ENCODE measurements at regions not wholly inside any gene's neighbourhood (a gene's known extent, or its start where the extent isn't known, plus 50 kb on each side); places are given as distances from the start of the nearest gene placed in this dataset.

DNA sequence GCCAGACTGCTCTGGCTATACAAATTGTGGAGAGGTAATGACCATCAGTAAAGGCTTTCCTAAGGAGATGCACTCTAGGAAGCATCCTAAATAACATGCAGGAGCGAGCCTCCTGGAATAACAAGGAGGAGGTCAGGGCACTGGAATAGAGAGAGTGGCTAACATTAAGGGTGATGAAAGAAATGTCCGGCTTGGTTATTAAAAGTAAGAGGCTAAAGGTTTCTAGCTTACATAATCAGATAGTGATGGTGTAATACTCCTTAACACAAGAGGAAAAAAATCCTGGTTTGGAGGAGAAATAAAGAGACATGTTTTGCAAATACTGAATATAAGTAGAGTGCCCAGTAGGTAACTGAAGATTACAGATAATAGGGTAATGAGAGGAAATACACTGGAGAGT lies 365.7 kb downstream of the ZEB2 start:
- H3K36me3 ChIP-seq: no peaks in the 10 kb centered on the region
- DNase-seq: no peak
- no peak overlapping the region for H3K27ac ChIP-seq (replicated peaks)
- no peaks in the 10 kb centered on the region for H3K9me3 ChIP-seq (replicated peaks)
- H3K4me1 ChIP-seq: peaks cover 15% of the 10 kb centered on the region
- intact Hi-C loops (cut with micrococcal nuclease): no loop called here
- H3K27me3 ChIP-seq (ENCODE audit: low read depth): no peaks in the 10 kb centered on the region
- H3K4me3 ChIP-seq: no peak overlapping the region
- TF ChIP-seq, protein P1, sequence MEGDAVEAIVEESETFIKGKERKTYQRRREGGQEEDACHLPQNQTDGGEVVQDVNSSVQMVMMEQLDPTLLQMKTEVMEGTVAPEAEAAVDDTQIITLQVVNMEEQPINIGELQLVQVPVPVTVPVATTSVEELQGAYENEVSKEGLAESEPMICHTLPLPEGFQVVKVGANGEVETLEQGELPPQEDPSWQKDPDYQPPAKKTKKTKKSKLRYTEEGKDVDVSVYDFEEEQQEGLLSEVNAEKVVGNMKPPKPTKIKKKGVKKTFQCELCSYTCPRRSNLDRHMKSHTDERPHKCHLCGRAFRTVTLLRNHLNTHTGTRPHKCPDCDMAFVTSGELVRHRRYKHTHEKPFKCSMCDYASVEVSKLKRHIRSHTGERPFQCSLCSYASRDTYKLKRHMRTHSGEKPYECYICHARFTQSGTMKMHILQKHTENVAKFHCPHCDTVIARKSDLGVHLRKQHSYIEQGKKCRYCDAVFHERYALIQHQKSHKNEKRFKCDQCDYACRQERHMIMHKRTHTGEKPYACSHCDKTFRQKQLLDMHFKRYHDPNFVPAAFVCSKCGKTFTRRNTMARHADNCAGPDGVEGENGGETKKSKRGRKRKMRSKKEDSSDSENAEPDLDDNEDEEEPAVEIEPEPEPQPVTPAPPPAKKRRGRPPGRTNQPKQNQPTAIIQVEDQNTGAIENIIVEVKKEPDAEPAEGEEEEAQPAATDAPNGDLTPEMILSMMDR (IDR thresholded peaks at IDR 0.05; ENCODE audit: borderline replicate concordance): no peak

DNA sequence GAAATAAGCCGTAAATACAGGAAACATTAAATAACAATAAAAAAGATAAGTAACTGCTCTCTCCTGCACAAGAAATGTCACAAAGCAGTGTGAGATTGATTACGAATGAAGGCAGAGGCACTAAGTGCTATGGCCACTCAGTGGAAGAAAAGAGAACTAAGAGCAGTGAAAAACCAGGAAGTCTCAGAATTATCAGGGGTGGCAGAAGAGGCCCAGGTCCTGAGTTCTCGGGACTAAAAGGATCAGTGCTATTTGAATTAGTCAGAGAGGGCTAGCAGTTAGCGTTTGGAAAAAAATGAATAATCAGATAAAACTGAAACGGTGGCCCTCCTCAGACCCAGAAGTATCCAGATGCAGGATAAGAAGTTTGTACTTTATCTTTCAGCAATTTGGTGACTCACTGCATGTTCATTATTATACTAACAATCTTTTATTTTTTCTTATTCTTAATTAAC lies 367.1 kb downstream of the ZEB2 start:
- Histone ChIP-seq H3K27ac (replicated peaks) (peak overlapping the region; percentile 3), H3K36me3 (no peaks in the 10 kb centered on the region), H3K4me3 (no peak overlapping the region), H3K27me3 (ENCODE audit: low read depth) (no peaks in the 10 kb centered on the region), H3K4me1 (peaks cover 15% of the 10 kb centered on the region), H3K9me3 (replicated peaks) (no peaks in the 10 kb centered on the region)
- intact Hi-C loops (cut with micrococcal nuclease): no loop called here
- DNase-seq: no peak
- TF ChIP-seq, protein P1 (IDR thresholded peaks at IDR 0.05; ENCODE audit: borderline replicate concordance): no peak

DNA sequence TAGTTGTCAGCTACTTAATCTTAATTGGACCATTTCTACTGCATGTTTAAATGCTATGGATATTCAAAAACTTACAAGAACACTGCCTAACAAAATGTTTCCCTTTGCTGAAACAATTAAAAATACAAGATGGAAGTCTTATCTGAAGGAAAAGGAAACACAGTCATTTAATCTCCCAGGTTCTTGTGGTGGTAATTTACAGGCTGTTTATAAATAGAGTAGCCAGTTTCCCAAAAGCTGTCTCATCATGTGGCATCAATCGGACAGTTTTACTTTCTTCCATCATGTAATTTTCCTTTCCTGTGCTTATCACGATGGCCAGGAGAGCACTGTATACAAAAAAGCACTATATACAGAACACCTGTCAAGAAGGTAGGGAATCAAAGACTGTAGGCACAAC lies 368.1 kb downstream of the ZEB2 start:
- intact Hi-C loops (cut with micrococcal nuclease): no loop called here
- no peaks in the 10 kb centered on the region for H3K36me3 ChIP-seq
- DNase-seq: no peak
- no peak overlapping the region for H3K4me3 ChIP-seq
- TF ChIP-seq, protein P1 (IDR thresholded peaks at IDR 0.05; ENCODE audit: borderline replicate concordance): no peak
- H3K9me3 ChIP-seq (replicated peaks): no peaks in the 10 kb centered on the region
- H3K4me1 ChIP-seq: peaks cover 12% of the 10 kb centered on the region
- H3K27ac ChIP-seq (replicated peaks): no peak overlapping the region
- H3K27me3 ChIP-seq (ENCODE audit: low read depth): no peaks in the 10 kb centered on the region

DNA sequence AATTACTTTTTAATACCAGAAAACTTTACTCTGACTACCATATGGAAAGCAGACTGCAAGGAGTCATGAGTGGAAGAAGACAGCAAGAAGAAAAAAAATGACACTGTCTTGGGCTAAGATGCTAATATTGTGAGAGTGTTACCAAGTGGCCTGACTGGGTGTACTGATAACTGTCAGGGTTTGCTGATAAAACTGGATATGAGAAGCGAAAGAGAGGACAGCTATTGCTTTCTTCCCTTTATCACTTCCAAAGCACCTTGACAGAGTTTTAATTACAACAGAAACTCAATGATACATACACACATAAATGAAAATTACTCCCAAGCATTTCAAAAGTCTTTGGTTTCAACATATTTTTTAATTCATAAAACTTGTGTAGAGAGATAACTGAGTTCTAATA lies 368.5 kb downstream of the ZEB2 start:
- TF ChIP-seq, protein P1 (IDR thresholded peaks at IDR 0.05; ENCODE audit: borderline replicate concordance): no peak
- Histone ChIP-seq H3K4me1 (peaks cover 8% of the 10 kb centered on the region), H3K27me3 (ENCODE audit: low read depth) (no peaks in the 10 kb centered on the region), H3K27ac (replicated peaks) (no peak overlapping the region), H3K36me3 (no peaks in the 10 kb centered on the region), H3K9me3 (replicated peaks) (no peaks in the 10 kb centered on the region), H3K4me3 (no peak overlapping the region)
- intact Hi-C loops (cut with micrococcal nuclease): no loop called here
- no peak for DNase-seq

DNA sequence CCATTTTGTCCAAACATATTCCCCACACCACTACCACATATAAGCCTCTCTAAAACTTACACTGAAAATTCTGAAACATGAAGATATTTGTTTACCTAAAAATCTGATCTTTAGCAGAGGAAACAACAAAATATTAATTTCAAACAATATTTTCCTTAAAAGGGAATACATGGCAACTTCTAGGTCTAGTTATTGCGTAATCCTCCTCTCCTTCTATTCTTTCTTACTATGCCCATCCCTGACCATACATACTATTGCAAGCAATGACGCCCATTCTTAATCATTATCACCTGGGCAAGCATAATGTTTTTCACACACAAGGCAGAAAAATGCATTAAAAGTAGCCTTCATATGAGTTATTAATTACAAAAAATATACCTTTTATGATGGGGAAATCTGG lies 372.6 kb downstream of the ZEB2 start:
- TF ChIP-seq, protein P1 (IDR thresholded peaks at IDR 0.05; ENCODE audit: borderline replicate concordance): no peak
- H3K36me3 ChIP-seq: no peaks in the 10 kb centered on the region
- no peak overlapping the region for H3K27ac ChIP-seq (replicated peaks)
- H3K9me3 ChIP-seq (replicated peaks): no peaks in the 10 kb centered on the region
- intact Hi-C loops (cut with micrococcal nuclease): no loop called here
- no peaks in the 10 kb centered on the region for H3K27me3 ChIP-seq (ENCODE audit: low read depth)
- no peak for DNase-seq
- no peak overlapping the region for H3K4me3 ChIP-seq
- H3K4me1 ChIP-seq: peaks cover under 1% of the 10 kb centered on the region

DNA sequence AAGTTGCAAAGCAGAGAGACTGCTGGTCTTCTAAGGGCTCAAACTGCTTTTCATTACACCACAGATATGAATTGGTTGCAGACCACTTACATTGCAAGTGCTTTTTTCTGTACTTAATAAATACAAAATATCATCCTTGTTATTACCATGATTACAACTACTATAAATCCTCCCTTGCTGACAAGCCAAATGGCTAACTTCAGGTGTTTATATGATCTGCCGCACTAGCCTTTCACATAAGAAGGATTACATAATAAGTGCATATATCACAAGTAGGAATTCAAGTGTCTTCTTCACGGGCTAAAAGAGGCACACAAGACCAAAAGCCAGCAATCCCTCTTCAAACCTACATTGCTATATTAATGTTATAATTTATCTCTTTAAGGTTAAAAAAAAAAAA lies 373.0 kb downstream of the ZEB2 start:
- intact Hi-C loops (cut with micrococcal nuclease): no loop called here
- Histone ChIP-seq H3K9me3 (replicated peaks) (no peaks in the 10 kb centered on the region), H3K36me3 (no peaks in the 10 kb centered on the region), H3K4me1 (no peaks in the 10 kb centered on the region), H3K27me3 (ENCODE audit: low read depth) (no peaks in the 10 kb centered on the region), H3K4me3 (no peak overlapping the region), H3K27ac (replicated peaks) (no peak overlapping the region)
- DNase-seq: no peak
- TF ChIP-seq, protein P1 (IDR thresholded peaks at IDR 0.05; ENCODE audit: borderline replicate concordance): no peak
